ENCODE measurements at regions not wholly inside any gene's neighbourhood (a gene's known extent, or its start where the extent isn't known, plus 50 kb on each side); places are given as distances from the start of the nearest gene placed in this dataset.

- H3K4me1 Mint-ChIP-seq (ENCODE audit: low read depth, unreplicated experiment): no peaks in the 10 kb centered on the region
- TF ChIP-seq CTCF (IDR thresholded peaks at IDR 0.05; ENCODE audit: unreplicated experiment): no peak
- H3K27me3 Mint-ChIP-seq (ENCODE audit: unreplicated experiment): no peaks in the 10 kb centered on the region
- no TSS peak for BruUV-seq (replicated peaks)
- DNase-seq: no peak
- peaks cover 20% of the 10 kb centered on the region for H3K9me3 Mint-ChIP-seq (ENCODE audit: low read depth, unreplicated experiment)
- intact Hi-C loops (cut with micrococcal nuclease; ENCODE audit: unreplicated experiment): no loop called here
- no peak overlapping the region for H3K4me3 Mint-ChIP-seq (ENCODE audit: low read depth, unreplicated experiment)
- CTCF ChIA-PET: no interaction called here
- no peaks in the 10 kb centered on the region for H3K36me3 Mint-ChIP-seq (ENCODE audit: insufficient read depth, unreplicated experiment)
- H3K27ac Mint-ChIP-seq (ENCODE audit: unreplicated experiment): no peak overlapping the region
Measured at GRCh38 chr5:4356201-4356600, 760.6 kb downstream of the IRX1 start.

- intact Hi-C loops (cut with micrococcal nuclease; ENCODE audit: unreplicated experiment): no loop called here
- no TSS peak for BruUV-seq (replicated peaks)
Measured at GRCh38 chr5:4359847-4360246, 764.2 kb downstream of the IRX1 start.

GRCh38 chr5:4361753-4362152, 766.1 kb downstream of the IRX1 start:
- intact Hi-C loops (cut with micrococcal nuclease; ENCODE audit: unreplicated experiment): no loop called here
- BruUV-seq (replicated peaks): no TSS peak
- Mint-ChIP-seq H3K4me1 (ENCODE audit: low read depth, unreplicated experiment) (no peaks in the 10 kb centered on the region), H3K27me3 (ENCODE audit: unreplicated experiment) (no peaks in the 10 kb centered on the region), H3K9me3 (ENCODE audit: low read depth, unreplicated experiment) (peaks cover 15% of the 10 kb centered on the region), H3K27ac (ENCODE audit: unreplicated experiment) (no peak overlapping the region), H3K4me3 (ENCODE audit: low read depth, unreplicated experiment) (no peak overlapping the region), H3K36me3 (ENCODE audit: insufficient read depth, unreplicated experiment) (no peaks in the 10 kb centered on the region)
- DNase-seq: no peak
- CTCF ChIA-PET: no interaction called here
- TF ChIP-seq CTCF (IDR thresholded peaks at IDR 0.05; ENCODE audit: unreplicated experiment): no peak

More at GRCh38 chr5:4359847-4360246, 764.2 kb downstream of the IRX1 start:
- no peak overlapping the region for H3K27ac Mint-ChIP-seq (ENCODE audit: unreplicated experiment)
- no peak for TF ChIP-seq CTCF (IDR thresholded peaks at IDR 0.05; ENCODE audit: unreplicated experiment)
- H3K36me3 Mint-ChIP-seq (ENCODE audit: insufficient read depth, unreplicated experiment): no peaks in the 10 kb centered on the region
- no peak for DNase-seq
- no peaks in the 10 kb centered on the region for H3K27me3 Mint-ChIP-seq (ENCODE audit: unreplicated experiment)
- no peaks in the 10 kb centered on the region for H3K4me1 Mint-ChIP-seq (ENCODE audit: low read depth, unreplicated experiment)
- CTCF ChIA-PET: no interaction called here
- no peak overlapping the region for H3K4me3 Mint-ChIP-seq (ENCODE audit: low read depth, unreplicated experiment)
- H3K9me3 Mint-ChIP-seq (ENCODE audit: low read depth, unreplicated experiment): peaks cover 19% of the 10 kb centered on the region

GRCh38 chr5:4362411-4362810, 766.8 kb downstream of the IRX1 start:
- no peaks in the 10 kb centered on the region for H3K27me3 Mint-ChIP-seq (ENCODE audit: unreplicated experiment)
- H3K36me3 Mint-ChIP-seq (ENCODE audit: insufficient read depth, unreplicated experiment): no peaks in the 10 kb centered on the region
- no peak for DNase-seq
- intact Hi-C loops (cut with micrococcal nuclease; ENCODE audit: unreplicated experiment): no loop called here
- CTCF ChIA-PET: no interaction called here
- no TSS peak for BruUV-seq (replicated peaks)
- TF ChIP-seq CTCF (IDR thresholded peaks at IDR 0.05; ENCODE audit: unreplicated experiment): no peak
- H3K4me1 Mint-ChIP-seq (ENCODE audit: low read depth, unreplicated experiment): no peaks in the 10 kb centered on the region
- no peak overlapping the region for H3K27ac Mint-ChIP-seq (ENCODE audit: unreplicated experiment)
- peaks cover 15% of the 10 kb centered on the region for H3K9me3 Mint-ChIP-seq (ENCODE audit: low read depth, unreplicated experiment)
- H3K4me3 Mint-ChIP-seq (ENCODE audit: low read depth, unreplicated experiment): no peak overlapping the region

- Mint-ChIP-seq H3K27ac (ENCODE audit: unreplicated experiment) (no peak overlapping the region), H3K4me1 (ENCODE audit: low read depth, unreplicated experiment) (no peaks in the 10 kb centered on the region), H3K4me3 (ENCODE audit: low read depth, unreplicated experiment) (no peak overlapping the region), H3K36me3 (ENCODE audit: insufficient read depth, unreplicated experiment) (no peaks in the 10 kb centered on the region), H3K27me3 (ENCODE audit: unreplicated experiment) (no peaks in the 10 kb centered on the region), H3K9me3 (ENCODE audit: low read depth, unreplicated experiment) (peaks cover 15% of the 10 kb centered on the region)
- no TSS peak for BruUV-seq (replicated peaks)
- CTCF ChIA-PET: no interaction called here
- no peak for DNase-seq
- TF ChIP-seq CTCF (IDR thresholded peaks at IDR 0.05; ENCODE audit: unreplicated experiment): no peak
- intact Hi-C loops (cut with micrococcal nuclease; ENCODE audit: unreplicated experiment): no loop called here
Measured at GRCh38 chr5:4363045-4363444, 767.4 kb downstream of the IRX1 start.
